ENCODE measurements at regions not wholly inside any gene's neighbourhood (a gene's known extent, or its start where the extent isn't known, plus 50 kb on each side); places are given as distances from the start of the nearest gene placed in this dataset.

- TF ChIP-seq TAF7 (optimal IDR thresholded peaks at IDR 0.05; ENCODE audit: borderline replicate concordance, low read depth, low read length), result no peak
These were observed 710.4 kb upstream of the PIK3C3 start (continued) for GRCh38 chr18:41244591-41245037.

Measured in H1 (cell line).